HG03460 (cell line): ENCODE measurements at regions not wholly inside any gene's neighbourhood (a gene's known extent, or its start where the extent isn't known, plus 50 kb on each side); places are given as distances from the start of the nearest gene placed in this dataset.

ENCODE experiments used
- ATAC-seq: cut with Tn5 transposase; IDR thresholded peaks from one replicate; pipeline ENCODE4 v1.9.1; 2021; ENCODE audit not compliant: unreplicated experiment

DNA sequence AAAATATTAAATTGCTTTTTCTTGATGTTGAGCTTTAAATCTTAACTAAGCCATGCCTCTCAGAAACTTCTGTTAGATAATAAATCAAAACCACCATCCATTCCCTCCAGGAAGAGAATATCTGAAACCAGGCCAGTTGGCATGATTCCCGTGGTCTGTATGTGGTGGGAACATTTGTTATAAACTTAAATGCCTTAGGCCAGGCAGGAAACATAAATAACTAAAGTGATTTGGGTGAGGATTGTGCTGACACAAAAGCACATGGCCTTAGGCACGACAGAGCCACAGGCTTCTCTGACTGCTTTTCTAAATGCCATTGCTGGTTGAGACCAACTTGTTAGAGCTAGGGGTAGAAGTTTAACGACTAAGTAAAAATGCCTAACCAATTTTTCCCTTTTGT, 255.9 kb downstream of the GABRG2 start:
- no peak for ATAC-seq

DNA sequence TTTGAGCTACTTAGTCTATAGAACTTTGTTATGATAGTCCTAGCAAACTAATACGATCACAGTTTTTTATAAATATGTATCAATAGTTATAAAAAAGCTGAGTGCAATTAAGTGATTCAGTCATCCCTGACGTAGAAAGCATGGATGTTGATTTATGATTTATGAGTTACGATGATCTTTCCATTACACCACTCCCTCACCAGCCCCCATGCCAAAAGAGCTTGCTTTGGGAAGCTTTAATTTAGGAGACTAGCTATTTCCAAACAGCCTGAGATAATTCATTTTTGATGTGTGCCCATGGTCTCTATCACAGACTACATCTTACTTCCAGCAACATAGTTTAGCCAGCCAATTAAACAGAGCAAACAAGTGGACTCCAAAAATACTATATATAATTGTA, 256.8 kb downstream of the GABRG2 start:
- no peak for ATAC-seq

DNA sequence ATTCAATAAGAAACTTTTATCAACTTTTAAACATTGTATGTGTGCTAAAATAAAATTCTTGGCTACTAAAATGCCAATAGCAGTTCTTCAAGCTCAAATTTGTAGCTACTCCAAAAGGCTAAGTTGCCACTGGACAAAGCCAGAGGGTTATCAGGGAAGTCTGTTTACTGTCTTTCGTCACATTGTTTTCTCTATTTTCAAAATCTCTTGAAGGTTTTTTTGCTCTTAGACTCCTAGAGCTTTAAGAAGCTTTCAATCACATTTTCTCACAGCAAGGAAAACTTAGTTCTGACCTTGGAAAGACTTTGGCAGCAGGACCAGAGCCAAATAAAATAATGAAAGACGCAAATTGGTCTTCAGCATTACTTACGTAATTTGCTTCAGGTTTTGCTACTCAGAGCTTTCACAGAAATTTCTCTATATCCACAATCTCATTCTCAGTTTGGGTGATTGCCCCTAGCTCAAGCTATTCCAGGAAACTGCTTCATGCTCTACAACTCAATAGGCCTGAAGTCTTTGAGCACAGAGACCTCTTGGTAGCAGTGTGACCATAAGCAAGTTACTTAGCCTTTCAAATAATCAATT, 257.7 kb downstream of the GABRG2 start:
- no peak for ATAC-seq

DNA sequence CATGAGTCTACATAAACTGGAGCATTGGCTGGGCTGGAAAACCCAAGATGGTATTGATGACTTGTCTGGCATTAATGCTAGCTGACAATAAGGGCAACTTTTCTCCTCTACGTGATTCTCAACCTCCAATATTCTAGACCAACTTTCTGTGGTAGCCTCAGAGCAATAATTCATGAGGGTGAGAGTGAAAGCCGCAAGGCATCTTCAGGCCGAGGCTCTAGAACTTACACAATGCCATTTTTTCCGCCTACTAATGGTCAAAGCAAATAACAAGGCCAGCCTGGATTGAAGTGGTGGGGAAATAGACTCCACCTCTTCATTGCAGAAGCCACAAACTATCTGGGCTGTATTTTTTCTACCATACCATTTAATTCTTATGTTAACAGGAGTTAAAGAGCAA, 267.4 kb downstream of the GABRG2 start:
- no peak for ATAC-seq

DNA sequence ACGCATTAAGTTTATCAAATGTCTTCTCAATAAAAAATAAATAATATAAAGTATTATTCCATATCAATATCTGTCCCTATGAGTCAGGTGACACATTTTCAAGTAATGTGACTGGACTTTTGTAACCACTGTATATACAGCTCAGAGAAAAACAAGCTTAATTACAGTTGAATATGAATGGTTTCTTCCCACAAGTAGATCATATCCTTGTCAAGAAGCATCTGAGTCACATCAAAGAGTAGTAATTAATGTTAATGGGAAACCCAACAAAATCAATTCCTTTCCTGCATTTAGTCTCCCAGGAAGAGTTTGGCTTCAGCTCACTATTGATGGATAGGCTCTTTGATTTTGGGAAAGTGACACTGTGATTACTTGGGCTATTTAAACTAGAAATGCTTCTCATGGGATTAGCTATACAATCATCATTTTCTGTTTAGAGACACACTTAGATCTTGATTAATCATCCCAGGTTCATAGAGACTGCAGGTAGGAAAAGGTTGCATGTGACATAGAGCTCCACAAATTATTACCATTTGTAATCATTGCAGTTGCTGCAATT, 292.9 kb downstream of the GABRG2 start:
- ATAC-seq, result no peak

DNA sequence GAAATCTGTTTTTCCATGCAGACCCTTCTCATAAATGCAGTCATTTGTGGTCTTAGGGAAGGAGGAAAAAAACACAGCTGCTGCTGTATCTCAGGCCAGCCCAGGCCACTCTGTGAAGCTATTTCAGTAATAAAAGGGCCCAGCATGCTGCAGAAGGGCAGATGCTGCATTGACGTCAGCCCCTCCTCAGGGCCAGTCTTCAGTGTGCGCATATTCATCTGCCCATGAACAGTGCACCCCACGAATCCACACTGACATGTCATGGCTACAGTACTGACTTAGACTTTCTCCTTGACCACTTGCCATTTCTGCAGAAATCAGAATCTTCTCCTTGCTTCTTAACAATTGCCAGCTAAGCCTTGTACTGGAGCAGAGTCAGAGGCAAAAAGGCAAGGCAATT, 304.7 kb downstream of the GABRG2 start:
- no peak for ATAC-seq

DNA sequence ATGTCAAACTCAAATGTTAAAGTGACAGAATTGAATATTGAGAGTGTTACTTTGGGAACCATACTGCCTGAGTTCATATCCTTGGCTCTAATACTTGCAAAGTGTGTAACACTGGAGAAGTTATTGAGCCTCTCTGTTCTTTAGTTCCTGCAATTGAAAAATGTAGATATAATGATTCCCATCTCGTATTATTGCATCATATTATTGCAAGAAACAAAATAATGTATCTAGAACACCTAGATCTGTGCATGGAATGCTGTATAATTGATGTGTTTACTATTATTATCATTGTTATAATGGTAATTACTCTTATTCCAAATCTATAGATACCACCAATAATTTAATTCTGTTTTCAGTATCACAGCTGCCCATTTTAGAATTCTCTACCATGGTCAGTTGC, 310.3 kb downstream of the GABRG2 start:
- no peak for ATAC-seq

DNA sequence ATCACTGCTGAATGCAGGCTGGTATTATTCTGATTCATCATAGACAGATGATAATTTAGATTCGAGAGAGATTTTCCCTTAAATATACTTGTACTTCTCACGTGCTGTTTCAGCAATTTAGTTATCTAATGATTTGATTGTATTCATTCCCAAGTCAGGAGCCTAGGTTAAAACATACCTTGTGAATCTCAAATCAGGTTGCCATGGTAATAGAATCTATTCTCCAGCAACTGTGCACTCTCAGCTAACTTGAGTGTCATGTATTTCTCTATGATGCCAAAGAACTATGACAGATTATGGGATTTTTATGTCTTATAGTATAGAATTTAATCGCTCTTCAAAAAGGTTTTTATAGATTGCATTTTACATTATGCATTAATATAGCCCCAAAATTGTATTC, 315.3 kb downstream of the GABRG2 start:
- ATAC-seq, result no peak

DNA sequence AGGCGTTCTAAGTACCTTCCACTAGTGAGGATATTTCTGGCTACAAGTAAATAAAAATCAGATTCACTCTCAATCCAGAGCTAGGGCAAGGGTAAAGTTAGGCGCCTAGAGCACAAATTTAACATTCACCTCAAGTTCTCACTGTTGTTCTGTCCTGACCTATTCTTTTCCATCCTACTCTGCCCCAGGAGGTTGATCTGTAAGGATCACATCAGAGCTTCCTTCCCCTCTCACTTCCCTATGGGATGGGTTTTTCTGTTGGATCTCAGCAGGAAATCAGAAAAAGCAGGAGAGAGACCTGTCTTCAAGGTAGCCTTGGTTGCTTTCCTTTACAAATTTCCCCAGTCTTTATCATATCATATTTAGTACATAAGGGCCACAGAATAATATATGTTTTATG, 316.7 kb downstream of the GABRG2 start:
- ATAC-seq, result no peak

DNA sequence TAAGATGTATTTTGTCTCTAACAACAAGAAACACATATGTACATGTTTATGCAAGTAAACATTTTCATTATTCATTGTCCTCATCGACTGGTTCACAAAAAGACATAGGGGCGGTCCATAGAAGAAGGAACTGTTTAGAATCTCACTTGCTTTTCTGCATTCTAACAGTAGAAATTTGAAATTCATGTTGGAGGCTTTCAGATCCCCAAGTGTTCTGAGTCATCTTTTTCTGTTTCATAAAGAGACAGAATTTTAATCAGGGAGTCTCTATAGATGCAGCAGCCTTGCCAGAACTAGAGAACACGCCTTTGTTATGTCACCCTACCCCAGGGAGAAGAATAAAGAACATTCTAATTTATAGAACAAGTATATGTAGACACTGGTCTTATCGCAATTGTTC, 324.3 kb downstream of the GABRG2 start:
- no peak for ATAC-seq

DNA sequence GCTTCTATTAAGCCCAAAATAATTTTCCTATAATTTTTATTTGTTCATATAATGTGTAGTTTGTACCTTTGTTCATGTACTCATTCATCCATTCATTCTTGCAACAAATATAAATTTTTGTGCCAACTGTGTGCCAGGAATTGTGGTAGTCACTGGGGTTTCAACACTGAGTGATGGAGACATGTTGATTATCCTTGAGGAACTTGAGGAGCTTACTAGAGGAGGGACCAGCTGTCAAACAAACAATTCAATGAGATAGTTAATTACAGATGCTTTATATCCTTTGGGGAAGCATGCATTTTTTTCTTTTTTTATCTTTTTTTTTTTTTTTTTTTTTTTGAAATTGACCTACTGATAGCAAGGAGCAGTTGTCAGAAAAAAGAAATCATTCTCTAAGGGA, 324.8 kb downstream of the GABRG2 start:
- ATAC-seq, result no peak

DNA sequence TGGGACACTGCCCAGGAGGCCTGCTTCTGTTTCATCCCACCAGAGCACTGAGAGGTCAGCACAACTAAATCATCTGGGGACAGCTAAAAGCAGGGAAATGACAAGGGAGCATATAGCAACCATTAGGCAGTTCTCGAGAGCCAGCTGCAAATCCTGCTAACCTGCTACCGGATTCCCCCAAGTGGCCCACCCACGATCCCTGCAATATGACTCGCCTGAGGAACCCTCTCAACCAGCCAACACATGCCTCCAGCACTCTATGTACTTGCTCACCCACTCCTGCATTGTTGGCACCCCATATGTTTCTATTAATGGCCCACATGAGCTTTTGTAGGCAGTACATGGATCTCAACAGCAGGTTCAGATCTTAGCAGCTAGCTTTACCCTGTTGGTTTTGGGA, 326.0 kb downstream of the GABRG2 start:
- no peak for ATAC-seq

DNA sequence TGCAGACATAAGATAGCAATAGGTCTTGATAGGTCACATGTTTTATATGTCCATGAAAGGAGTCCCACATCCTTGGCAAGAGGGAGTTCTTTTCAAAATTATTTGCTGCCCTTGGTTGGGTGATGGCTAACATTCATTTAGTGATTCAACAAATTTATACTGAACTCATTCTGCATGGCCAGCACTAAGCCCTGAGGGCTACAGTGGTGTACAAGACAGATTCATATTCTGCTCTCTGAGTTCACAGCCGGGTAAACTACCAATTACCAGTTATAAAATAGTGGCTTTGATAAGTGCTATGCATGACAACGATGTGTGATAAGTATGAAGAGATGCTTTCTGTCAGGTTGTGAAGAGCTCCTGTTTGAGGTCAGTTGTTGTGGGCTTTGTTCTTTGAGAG, 340.0 kb downstream of the GABRG2 start:
- ATAC-seq, result no peak

DNA sequence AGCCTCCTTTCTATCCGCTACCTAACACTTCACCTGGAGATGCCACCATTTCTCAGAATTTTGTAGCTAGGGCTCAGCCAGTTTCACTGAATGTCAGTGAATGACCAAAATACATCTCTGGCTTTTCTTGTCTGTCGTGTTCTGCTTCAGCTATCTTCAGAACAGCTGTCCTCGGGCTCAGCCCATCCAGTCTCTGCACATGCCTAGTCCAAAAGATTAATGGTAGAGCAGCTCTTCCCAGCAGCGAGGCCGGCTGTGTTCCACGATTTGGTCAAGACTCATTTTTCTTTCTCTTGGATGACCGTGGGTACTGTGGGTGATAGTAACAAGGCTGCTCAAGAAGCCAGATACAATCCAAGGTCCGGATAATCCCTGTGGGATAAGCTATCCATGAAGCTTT, 342.8 kb downstream of the GABRG2 start:
- no peak for ATAC-seq

DNA sequence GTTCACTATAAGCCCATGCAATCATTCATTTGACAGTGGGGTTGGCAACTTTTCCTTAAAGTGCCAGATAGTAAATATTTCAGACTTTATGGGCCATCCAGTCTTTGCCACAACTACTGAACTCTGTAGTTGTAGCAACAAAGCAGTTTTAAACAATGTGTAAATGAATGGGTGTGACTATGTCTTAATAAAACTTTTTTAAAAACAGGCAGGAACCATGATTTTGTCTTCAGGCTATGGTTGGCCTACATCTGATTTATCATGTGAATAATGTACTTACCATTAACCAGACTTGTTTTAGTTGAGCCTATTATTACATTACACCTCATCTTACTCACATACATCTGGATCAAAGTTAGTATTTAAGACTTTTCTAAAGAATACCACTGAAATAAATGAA, 361.6 kb downstream of the GABRG2 start:
- ATAC-seq, result no peak

DNA sequence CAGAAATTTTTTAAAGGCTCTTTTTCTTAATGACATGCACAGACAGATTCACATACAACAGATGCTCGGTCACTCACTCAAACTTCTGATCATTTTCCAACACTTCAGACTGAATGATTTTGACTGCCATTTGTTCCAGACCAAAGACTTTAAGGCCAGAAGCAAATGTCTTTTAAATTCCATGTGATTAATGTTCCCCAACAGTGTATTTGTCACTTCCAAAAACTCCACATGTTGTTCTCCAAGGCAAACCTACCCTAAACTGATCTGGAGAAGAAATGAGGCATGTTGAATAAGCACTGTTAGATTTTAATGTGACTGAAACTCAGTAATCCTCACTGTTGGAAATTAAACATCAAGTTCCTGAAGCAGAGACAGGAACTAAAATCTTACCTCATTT, 366.7 kb downstream of the GABRG2 start:
- ATAC-seq, result no peak

DNA sequence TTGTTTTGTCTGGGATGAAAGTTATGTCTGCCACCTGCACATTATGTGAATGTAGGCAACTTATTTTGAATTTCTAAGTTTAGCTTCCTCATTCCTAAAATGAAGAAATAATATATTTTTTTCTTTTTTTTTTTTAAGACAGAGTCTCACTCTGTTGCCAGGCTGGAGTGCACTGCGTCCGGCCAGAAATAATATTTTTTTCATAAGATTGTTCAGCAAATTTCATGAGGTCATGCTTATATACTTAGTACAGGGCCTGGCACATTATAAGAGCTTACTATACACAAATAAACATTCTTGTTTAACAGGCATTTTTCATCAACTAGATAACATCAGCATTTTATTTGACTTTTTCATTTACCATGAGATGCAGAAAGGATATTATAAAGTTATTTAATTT, 368.5 kb downstream of the GABRG2 start:
- ATAC-seq, result no peak

DNA sequence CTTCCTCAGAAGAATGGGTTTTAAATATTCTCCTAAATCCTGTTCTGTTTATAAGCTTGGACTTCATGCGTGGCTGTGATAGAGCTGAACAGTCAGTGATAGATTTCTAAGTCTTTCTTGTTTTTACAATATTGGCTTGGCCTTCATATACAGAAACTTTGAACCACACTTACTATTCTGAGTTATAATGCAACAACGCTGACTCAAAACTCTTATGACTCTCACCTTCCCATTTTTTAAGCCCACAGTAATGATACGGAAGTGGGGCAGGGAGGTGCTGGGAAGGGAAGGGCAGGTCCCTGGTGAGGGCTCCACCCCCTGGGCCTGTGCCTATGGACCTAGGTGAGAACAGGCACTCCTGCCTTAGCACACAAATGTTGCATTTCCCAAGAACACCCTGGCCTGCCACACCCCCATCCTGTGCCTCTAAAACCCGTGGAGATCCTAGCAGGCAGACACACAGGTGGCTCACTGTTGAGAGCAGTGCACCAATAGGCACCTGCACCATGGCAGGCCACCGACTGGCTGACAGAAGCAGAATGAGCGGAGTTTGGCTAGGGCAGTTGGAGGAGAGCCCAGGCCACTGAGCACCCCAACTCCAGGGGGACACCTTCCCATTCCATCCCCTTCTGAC, 376.7 kb downstream of the GABRG2 start:
- no peak for ATAC-seq

DNA sequence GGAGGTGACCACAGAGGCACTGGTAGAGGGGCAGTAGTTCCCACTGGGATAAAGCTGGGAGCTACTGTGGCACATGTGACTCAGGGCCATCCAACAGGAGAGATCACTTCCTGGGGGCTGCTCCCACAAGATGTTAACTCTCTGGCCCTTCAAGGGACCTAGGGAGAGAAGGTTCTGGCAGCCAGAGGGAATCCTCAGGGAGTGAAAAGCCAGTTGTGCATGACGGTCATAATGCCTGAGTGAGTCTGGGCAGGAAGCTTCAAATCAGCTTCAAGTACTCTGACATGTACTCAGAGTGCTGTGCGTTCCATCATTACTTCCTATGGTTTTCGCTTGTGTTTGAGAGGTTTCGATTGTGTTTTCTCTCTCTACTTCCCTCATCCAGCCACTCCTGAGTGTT, 388.5 kb downstream of the GABRG2 start:
- ATAC-seq, result no peak

DNA sequence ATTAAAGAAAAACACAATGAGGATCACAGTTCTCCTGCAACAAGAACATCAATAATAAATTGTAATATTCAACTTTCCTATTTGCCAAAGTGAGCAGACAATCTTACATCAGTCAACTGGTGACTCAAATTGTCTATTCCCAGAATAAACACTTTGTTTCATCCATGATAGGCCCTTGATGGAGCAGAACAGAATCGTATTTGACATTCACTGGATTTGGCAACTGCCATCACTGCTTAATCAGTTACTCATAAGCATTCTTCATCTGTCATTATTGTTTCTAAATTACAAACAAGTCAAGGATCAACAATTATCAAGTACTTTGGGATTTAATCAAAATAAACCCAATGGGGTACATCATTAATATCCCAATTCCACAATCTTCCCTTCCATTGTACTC, 398.4 kb downstream of the GABRG2 start:
- no peak for ATAC-seq

DNA sequence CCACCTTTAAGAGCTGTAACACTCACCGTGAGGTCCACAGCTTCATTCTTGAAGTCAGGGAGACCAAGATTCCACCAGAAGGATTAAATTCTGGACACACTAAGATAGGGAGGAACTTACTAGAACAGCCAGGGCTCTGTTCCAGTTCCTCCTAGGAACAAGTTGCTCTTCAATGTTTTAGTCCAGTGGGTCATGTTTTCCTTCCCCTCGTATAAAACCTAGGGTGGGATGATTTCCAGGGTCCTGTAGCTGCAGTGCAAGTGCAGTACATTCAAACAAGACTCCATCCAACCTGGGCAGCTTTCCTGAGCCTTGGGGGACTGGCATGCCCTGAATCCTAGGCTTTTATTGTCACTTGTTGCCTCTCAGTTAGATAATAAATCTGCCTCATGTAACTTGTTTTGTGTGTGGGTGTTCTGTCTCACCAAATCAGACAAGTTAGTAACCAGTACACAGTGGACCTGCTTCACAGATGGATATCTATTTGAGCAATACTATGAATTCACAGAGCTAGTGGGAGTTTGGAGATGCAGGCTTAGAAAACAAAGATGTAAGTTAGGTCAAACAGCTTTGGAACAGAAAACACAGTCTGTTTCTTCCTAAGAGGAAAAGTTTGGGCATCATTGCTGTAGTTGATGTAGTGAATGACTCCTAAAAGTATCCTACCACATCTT, 405.6 kb downstream of the GABRG2 start:
- no peak for ATAC-seq

DNA sequence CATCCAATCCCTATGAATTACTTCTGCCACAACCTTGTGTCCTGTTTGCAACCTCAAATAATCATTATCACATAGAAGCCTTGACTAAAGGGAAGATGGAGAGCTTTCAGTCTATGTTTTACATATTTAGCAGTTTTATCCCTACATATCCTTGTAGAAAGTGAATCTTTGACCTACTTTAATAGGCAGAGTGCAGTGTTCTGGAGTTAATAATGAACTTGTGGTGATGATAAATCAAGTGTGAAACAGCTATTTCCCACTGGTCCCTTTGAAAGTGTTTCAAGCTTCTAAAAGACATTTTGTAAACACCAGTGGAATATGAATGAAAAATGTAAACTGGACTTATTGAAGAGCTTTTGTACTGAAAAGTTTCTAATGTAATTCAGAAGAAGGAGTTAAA, 406.7 kb downstream of the GABRG2 start:
- no peak for ATAC-seq

DNA sequence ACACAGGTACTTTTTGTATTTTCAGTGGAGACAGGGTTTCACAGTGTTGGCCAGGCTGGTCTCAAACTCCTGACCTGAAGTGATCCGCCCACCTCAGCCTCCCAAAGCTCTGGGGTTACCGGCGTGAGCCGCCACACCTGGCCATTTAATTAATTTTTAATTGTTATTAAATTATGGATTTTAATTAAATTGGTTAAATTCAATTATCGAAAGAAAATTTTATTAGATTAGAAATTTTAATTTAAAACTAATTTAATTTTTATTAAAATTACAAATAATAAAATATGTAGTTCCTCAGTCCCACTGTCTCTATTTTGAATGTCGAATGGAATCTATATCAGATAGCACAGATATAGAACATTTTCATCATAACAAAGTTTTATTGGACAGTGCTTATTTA, 416.5 kb downstream of the GABRG2 start:
- no peak for ATAC-seq
